HG03159 (cell line): ENCODE measurements at regions not wholly inside any gene's neighbourhood (a gene's known extent, or its start where the extent isn't known, plus 50 kb on each side); places are given as distances from the start of the nearest gene placed in this dataset.

Experiments
- ATAC-seq: cut with Tn5 transposase; IDR thresholded peaks from one replicate; pipeline ENCODE4 v1.9.1; 2021; ENCODE audit warnings: mild to moderate bottlenecking, moderate library complexity; ENCODE audit not compliant: unreplicated experiment

- no peak for ATAC-seq
Measured at GRCh38 chr10:65292551-65292950, 1633.3 kb upstream of the LRRTM3 start.

GRCh38 chr10:65294329-65294728 lies 1631.5 kb upstream of the LRRTM3 start:
- ATAC-seq: no peak

DNA sequence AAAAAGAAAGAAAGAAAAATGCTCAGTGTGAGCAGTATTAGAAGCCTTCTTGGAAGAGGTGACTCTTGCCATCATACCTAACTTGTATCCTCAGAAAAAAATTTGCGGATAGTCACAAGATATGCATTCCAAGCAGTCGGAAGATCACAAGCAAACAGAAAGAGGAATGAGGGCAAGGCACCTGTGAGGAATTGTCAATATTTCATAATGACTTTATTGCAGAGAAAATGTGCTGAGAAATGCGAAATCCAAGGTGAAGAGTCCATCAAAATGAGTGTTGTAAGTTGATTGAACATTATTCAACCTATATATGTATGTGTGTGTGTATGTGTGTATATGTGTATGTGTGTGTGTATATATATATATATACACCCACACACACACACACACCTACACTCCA lies 1624.7 kb upstream of the LRRTM3 start:
- no peak for ATAC-seq

- ATAC-seq: no peak
Measured at GRCh38 chr10:65306201-65306600, 1619.6 kb upstream of the LRRTM3 start.

- ATAC-seq: no peak
Measured at GRCh38 chr10:65312876-65313275, 1613.0 kb upstream of the LRRTM3 start.

DNA sequence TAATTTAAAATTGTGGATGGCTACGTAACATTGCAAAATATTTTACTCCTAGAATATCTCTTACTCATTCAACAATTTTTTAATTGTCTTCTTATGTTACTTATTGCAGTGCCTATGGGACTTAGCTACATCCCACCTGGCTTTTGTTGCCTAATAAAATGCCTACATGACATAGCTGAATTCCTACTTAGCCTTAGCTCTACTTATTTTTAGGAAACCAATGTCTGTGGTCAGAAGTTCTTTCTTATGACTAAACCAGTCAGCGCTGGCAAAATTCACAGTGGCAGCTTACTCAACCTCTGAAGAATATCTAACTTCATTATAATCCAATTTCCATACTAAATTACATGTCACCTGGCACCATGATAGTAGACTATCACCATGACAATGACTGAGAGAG lies 1612.4 kb upstream of the LRRTM3 start:
- no peak for ATAC-seq

DNA sequence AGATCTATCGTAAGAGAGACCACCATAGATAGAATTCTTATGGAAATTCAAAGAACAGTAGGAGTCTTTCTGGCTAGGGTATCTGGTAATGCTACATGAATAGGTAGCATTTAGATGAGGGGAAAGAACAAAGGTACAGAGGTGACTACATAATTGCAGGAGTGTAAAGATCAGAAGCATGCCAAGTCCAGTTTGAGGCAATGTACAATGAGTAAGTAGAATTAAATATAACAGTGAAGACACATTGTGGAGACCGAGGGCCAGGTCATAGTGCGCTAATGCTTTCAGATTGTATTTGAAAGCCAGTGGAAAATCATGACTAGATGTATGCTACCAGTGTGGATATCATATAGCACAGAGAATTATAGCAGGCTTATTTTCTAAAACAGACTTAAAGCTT lies 1611.6 kb upstream of the LRRTM3 start:
- ATAC-seq: no peak

GRCh38 chr10:65319493-65319892 lies 1606.3 kb upstream of the LRRTM3 start:
- no peak for ATAC-seq

- no peak for ATAC-seq
Measured at GRCh38 chr10:65320236-65321026, 1605.4 kb upstream of the LRRTM3 start.

GRCh38 chr10:65323802-65324201 lies 1602.0 kb upstream of the LRRTM3 start:
- ATAC-seq: no peak

DNA sequence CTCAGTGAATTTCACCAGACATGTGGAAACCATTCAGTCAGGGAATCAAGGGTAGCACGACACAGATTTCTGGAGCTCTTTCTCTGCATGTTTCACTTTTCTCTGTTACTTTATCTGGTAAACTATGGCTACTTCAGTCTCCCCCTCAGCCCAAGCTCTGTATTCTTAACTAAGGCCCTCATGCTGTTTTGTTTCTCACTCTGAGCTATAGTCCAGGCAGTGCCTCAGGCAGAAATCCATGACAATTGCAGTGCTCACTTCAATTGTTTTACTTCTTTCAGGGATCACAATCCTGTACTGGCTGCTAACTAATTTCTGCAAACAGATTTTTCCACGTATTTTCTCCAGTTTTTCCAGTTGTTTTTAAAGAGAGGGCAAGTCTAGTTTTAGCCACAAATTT lies 1599.9 kb upstream of the LRRTM3 start:
- no peak for ATAC-seq

DNA sequence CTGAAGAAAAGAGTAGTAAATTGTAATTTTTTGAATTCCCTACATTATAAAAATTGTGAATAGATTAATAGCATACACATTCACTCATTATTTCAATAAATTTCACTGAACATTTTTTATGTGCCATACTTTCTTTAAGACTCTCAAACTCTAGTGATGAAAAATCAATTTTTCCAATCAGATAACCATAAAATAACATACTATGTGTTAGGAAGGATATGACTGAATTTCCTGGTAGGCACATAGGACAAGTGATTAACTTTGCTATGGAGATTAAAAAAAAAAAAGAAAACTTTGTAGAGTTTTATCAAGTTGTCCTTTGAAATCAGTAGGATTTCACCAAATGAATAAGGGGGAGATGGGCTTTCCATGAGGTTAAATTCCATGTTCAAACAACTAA lies 1597.3 kb upstream of the LRRTM3 start:
- ATAC-seq: no peak

DNA sequence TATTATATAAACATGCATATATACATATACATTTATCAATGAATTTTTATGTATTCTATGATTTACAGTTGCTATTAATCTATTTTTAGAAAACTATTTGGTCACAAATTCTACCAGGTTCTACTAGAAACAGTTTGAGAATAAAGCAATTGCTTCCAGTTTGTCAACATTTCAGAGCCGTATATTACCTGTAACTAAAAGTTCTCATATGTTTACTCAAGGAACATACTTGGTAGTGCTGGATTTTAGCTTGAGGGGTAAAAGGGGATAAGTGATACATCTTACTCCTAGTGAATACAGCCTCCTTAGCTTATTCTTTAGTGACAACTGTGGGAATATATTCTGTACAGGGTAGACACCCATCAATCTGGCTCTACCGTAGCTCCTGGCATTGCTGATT lies 1590.5 kb upstream of the LRRTM3 start:
- no peak for ATAC-seq

- no peak for ATAC-seq
Measured at GRCh38 chr10:65340340-65340739, 1585.5 kb upstream of the LRRTM3 start.

- ATAC-seq: no peak
Measured at GRCh38 chr10:65341323-65341925, 1584.4 kb upstream of the LRRTM3 start.

DNA sequence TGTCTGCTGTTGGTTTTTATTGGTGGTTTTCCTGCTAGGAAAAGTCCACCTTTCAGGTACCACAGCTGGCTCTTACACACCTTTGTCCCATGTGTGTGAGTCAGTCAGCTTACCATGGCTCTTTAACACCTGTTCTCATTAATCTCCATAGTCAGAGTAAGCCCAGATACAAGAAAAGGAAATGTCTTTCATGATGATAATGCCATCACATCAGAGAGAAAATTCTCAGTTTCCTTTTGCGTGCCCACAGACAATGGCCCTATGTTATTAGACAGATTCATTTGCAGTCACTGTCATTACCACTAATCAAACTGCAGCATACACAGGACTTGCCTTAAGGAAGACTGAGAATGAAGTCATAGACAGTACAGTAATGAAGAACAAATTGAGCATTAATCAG lies 1583.6 kb upstream of the LRRTM3 start:
- no peak for ATAC-seq

DNA sequence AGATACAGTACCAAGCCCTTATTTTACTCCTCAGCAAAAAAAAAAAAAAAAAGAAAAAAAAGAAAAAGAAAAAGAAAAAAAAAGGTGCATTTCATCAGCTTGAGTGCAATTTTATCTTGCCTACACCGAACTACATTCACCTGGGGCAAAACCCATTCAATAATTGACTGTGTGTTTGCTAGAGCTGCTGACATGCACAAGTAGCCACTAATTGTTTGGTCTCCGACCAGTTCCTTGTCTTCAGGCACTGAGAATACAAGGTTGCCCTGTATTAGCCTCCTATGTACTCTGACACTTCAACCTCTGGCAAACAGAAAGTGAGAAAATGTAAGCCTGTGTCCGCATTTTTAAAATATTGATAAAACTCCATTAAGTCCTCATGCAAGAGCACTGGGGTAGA lies 1579.4 kb upstream of the LRRTM3 start:
- ATAC-seq: no peak

- no peak for ATAC-seq
Measured at GRCh38 chr10:65348637-65349036, 1577.2 kb upstream of the LRRTM3 start.

GRCh38 chr10:65350611-65351010 lies 1575.2 kb upstream of the LRRTM3 start:
- ATAC-seq: no peak

DNA sequence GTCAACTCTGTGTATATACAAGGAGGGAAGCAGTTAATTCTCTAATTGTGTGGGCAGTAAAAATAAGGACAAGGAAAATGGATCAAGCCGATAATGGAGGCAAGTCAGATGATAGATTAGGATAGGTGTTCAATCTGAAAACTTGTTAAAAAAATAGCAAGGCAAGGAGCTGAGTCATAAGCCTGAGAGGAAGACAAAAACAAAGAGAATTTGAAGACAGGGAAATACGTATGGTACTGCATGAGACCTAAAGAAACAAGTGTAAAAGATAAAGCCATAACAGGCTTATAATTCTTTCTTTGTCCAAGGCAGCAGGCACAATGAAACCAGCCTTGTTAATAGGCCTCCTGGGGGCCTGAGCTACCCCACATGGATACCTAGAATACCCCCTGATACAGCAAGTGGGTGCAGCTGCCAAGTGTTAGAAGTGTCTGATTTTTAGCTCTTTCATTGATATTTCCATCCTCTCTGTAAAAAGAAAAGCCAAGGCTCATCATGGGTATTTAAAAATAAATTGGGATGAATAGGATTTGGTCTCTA lies 1570.6 kb upstream of the LRRTM3 start:
- no peak for ATAC-seq

- no peak for ATAC-seq
Measured at GRCh38 chr10:65358565-65358964, 1567.3 kb upstream of the LRRTM3 start.

DNA sequence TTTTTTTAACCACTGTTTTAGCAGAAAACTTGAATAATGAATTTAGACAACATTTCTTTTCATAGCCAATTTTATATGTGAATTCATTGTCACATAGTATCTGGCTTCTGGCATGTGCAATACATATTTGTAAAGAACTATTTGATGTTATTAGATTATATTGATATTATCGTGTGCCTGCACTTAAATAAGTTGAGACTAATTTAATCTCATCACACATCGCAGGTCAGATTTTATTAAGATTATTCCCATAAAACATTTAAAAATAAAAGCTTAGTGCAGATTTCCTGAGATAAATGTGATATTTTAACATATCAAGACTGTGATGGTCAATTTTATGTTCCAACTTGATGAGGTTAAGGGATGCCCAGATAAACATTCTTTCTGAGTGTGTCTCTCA lies 1565.3 kb upstream of the LRRTM3 start:
- ATAC-seq: no peak
